H9 (cell line): ENCODE measurements at regions not wholly inside any gene's neighbourhood (a gene's known extent, or its start where the extent isn't known, plus 50 kb on each side); places are given as distances from the start of the nearest gene placed in this dataset.

Experiments
- DNase-seq: peaks from one replicate; pipeline ENCODE4 v3.0.0-alpha.2; 2017
- H2AFZ ChIP-seq: one replicate; pipeline ENCODE4 v1.6.1; 2013; ENCODE audit warnings: mild to moderate bottlenecking, low read length, control low read depth, moderate library complexity
- H2AK5ac ChIP-seq: 2 replicates; pipeline ENCODE4 v1.6.1; 2013; ENCODE audit warnings: low read length, control low read depth, mixed read lengths; ENCODE audit not compliant: insufficient read length
- H2BK120ac ChIP-seq: one replicate; pipeline ENCODE4 v1.6.1; 2013; ENCODE audit warnings: low read depth, mild to moderate bottlenecking, low read length, control low read depth, inconsistent platforms; ENCODE audit not compliant: poor library complexity, severe bottlenecking
- H2BK12ac ChIP-seq: 2 replicates; pipeline ENCODE4 v1.6.1; 2013; ENCODE audit warnings: low read length, control low read depth, mixed read lengths, low read depth; ENCODE audit not compliant: insufficient read length
- H2BK15ac ChIP-seq: 2 replicates; pipeline ENCODE4 v1.6.1; 2013; ENCODE audit warnings: low read depth, low read length, control low read depth
- H2BK20ac ChIP-seq: one replicate; pipeline ENCODE4 v1.6.1; 2013; ENCODE audit warnings: low read depth, mild to moderate bottlenecking, low read length, control low read depth, inconsistent platforms; ENCODE audit not compliant: poor library complexity, severe bottlenecking
- H2BK5ac ChIP-seq: 2 replicates; pipeline ENCODE4 v1.6.1; 2013; ENCODE audit warnings: low read length, control low read depth, mixed read lengths; ENCODE audit not compliant: insufficient read length
- H3K14ac ChIP-seq: 2 replicates; pipeline ENCODE4 v1.6.1; 2013; ENCODE audit warnings: low read length, control low read depth; ENCODE audit not compliant: insufficient read depth
- H3K18ac ChIP-seq: 2 replicates; pipeline ENCODE4 v1.6.1; 2013; ENCODE audit warnings: low read depth, mild to moderate bottlenecking, mixed read lengths, low read length, control low read depth; ENCODE audit not compliant: insufficient read length
- H3K23ac ChIP-seq: 2 replicates; pipeline ENCODE4 v1.6.1; 2013; ENCODE audit warnings: low read length, control low read depth, mixed read lengths, low read depth; ENCODE audit not compliant: insufficient read length
- H3K23me2 ChIP-seq: 2 replicates; pipeline ENCODE4 v1.6.1; 2013; ENCODE audit warnings: low read depth, mild to moderate bottlenecking, mixed read lengths, low read length, control low read depth; ENCODE audit not compliant: insufficient read length, poor library complexity, severe bottlenecking
- H3K27ac ChIP-seq: 2 replicates; pipeline ENCODE4 v1.5.1; 2013; ENCODE audit warnings: low read length, control low read depth, mixed read lengths, low read depth; ENCODE audit not compliant: insufficient read length
- H3K27me3 ChIP-seq: 2 replicates; pipeline ENCODE4 v1.6.1; 2013; ENCODE audit warnings: low read length, control low read depth, inconsistent platforms; ENCODE audit not compliant: insufficient read depth
- H3K4ac ChIP-seq: 2 replicates; pipeline ENCODE4 v1.6.1; 2013; ENCODE audit warnings: low read depth, mild to moderate bottlenecking, control low read depth, inconsistent platforms, low read length, moderate library complexity
- H3K4me1 ChIP-seq: 2 replicates; pipeline ENCODE4 v1.6.1; 2013; ENCODE audit warnings: low read length, control low read depth, inconsistent platforms; ENCODE audit not compliant: insufficient read depth
- H3K4me2 ChIP-seq: 2 replicates; pipeline ENCODE4 v1.6.1; 2013; ENCODE audit warnings: low read length, control low read depth, mixed read lengths; ENCODE audit not compliant: insufficient read length, insufficient read depth
- H3K56ac ChIP-seq: 2 replicates; pipeline ENCODE4 v1.6.1; 2013; ENCODE audit warnings: low read depth, mild to moderate bottlenecking, mixed read lengths, low read length, control low read depth; ENCODE audit not compliant: insufficient read length
- H3K79me1 ChIP-seq: 2 replicates; pipeline ENCODE4 v1.6.1; 2013; ENCODE audit warnings: low read depth, mild to moderate bottlenecking, moderate library complexity, low read length, control low read depth, inconsistent platforms; ENCODE audit not compliant: insufficient read depth, poor library complexity, severe bottlenecking
- H3K79me2 ChIP-seq: 2 replicates; pipeline ENCODE4 v1.6.1; 2013; ENCODE audit warnings: low read length, control low read depth, inconsistent platforms; ENCODE audit not compliant: insufficient read depth
- H3K9ac ChIP-seq: 2 replicates; pipeline ENCODE4 v1.6.1; 2013; ENCODE audit warnings: low read length, control low read depth, mixed read lengths; ENCODE audit not compliant: insufficient read length; ENCODE audit errors: extremely low read depth
- H3K9me3 ChIP-seq: one replicate; pipeline ENCODE4 v1.6.1; 2013; ENCODE audit warnings: low read depth, low read length, inconsistent platforms; ENCODE audit not compliant: control insufficient read depth
- H3T11ph ChIP-seq: one replicate; pipeline ENCODE4 v1.6.1; 2013; ENCODE audit warnings: mild to moderate bottlenecking, low read length, control low read depth, inconsistent platforms
- H4K20me1 ChIP-seq: one replicate; pipeline ENCODE4 v1.6.1; 2013; ENCODE audit not compliant: control insufficient read depth, insufficient read length, insufficient read depth
- H4K5ac ChIP-seq: 2 replicates; pipeline ENCODE4 v1.6.1; 2013; ENCODE audit warnings: low read depth, mild to moderate bottlenecking, mixed read lengths, low read length, control low read depth; ENCODE audit not compliant: insufficient read length
- H4K8ac ChIP-seq: replicated peaks from 2 replicates; pipeline ENCODE4 v1.6.1; 2013; ENCODE audit warnings: low read length, control low read depth, mixed read lengths, low read depth; ENCODE audit not compliant: insufficient read length
- H4K91ac ChIP-seq: 2 replicates; pipeline ENCODE4 v1.6.1; 2013; ENCODE audit warnings: low read depth, mild to moderate bottlenecking, moderate library complexity, mixed read lengths, low read length, control low read depth; ENCODE audit not compliant: insufficient read length
- H3K27ac Mint-ChIP-seq, 3 experiments: 2 replicates in 2 of 3; 3 replicates in 1 of 3; pipeline ENCODE4 v1.8.0; 2020 to 2021; ENCODE audit warnings: mixed read lengths in 3 of 3, mild to moderate bottlenecking in 1 of 3, moderate library complexity in 1 of 3
- H3K27me3 Mint-ChIP-seq: 2 replicates; pipeline ENCODE4 v1.8.0; 2021; ENCODE audit warnings: low read depth, mild to moderate bottlenecking, moderate library complexity, mixed read lengths
- H3K36me3 Mint-ChIP-seq, 3 experiments: 2 replicates in 2 of 3; 3 replicates in 1 of 3; pipeline ENCODE4 v1.8.0; 2020 to 2021; ENCODE audit warnings: low read depth in 3 of 3, mixed read lengths in 3 of 3; ENCODE audit not compliant: insufficient read depth in 1 of 3
- H3K4me1 Mint-ChIP-seq, 2 experiments: 2 replicates each; pipeline ENCODE4 v1.8.0; 2020; ENCODE audit warnings: mixed read lengths in 2 of 2
- H3K4me3 Mint-ChIP-seq, 2 experiments: 2 replicates in 1 of 2; 3 replicates in 1 of 2; pipeline ENCODE4 v1.8.0; 2020 to 2021; ENCODE audit warnings: mild to moderate bottlenecking in 2 of 2, mixed read lengths in 2 of 2, moderate library complexity in 1 of 2
- H3K9me3 Mint-ChIP-seq, 2 experiments: 2 replicates in 1 of 2; 3 replicates in 1 of 2; pipeline ENCODE4 v1.8.0; 2020; ENCODE audit warnings: mild to moderate bottlenecking in 2 of 2, mixed read lengths in 2 of 2, moderate library complexity in 1 of 2
- CTCF ChIP-seq: fragments of 200-600 bp; sonication (generic); conservative IDR thresholded peaks from 3 replicates; pipeline ENCODE4 v1.8.0; 2021; ENCODE audit warnings: antibody characterized with exemption, mild to moderate bottlenecking
- WGBS: extraction: QIAGEN DNeasy Blood & Tissue Kit; methylation state at CpG from one replicate; pipeline ENCODE4 v1.1.7; 2013; ENCODE audit warnings: missing lambda C conversion rate, low lambda C conversion rate, mixed read lengths; ENCODE audit not compliant: insufficient read length; ENCODE audit errors: extremely low coverage; 5-methylcytosine and 5-hydroxymethylcytosine counted together

GRCh38 chr10:59433720-59434428, 71.5 kb upstream of the FAM13C start:
- peaks cover 4% of the 10 kb centered on the region in 2 experiments; a peak in 2 of 4 replicates for H3K4me1 Mint-ChIP-seq
- Histone ChIP-seq H2AFZ (no peak overlapping the region), H3K18ac (no peak overlapping the region), H3K9ac (no peak overlapping the region), H2AK5ac (no peak overlapping the region), H3K27ac (no peak overlapping the region), H2BK5ac (no peak overlapping the region), H3K56ac (no peak overlapping the region), H4K8ac (no peak overlapping the region), H4K91ac (no peak overlapping the region), H4K5ac (no peak overlapping the region), H3K4ac (no peak overlapping the region), H3K23me2 (no peaks in the 10 kb centered on the region), H2BK20ac (no peak overlapping the region), H3K9me3 (no peaks in the 10 kb centered on the region), H3K79me1 (no peaks in the 10 kb centered on the region), H4K20me1 (no peaks in the 10 kb centered on the region), H2BK120ac (no peak overlapping the region), H3K27me3 (no peaks in the 10 kb centered on the region), H3K4me2 (no peak overlapping the region), H3K4me1 (no peaks in the 10 kb centered on the region), H3K14ac (no peak overlapping the region), H3K23ac (no peak overlapping the region), H3T11ph (no peak overlapping the region), H3K79me2 (no peaks in the 10 kb centered on the region), H2BK12ac (no peak overlapping the region), H2BK15ac (no peak overlapping the region)
- DNase-seq = no peak
- no peaks in the 10 kb centered on the region for H3K36me3 Mint-ChIP-seq
- no peak overlapping the region for H3K27ac Mint-ChIP-seq
- no peaks in the 10 kb centered on the region for H3K27me3 Mint-ChIP-seq
- no peak for TF ChIP-seq CTCF
- no peak overlapping the region for H3K4me3 Mint-ChIP-seq
- no CpG with 5 or more reads among the region's 2 CpGs for WGBS
- H3K9me3 Mint-ChIP-seq = no peaks in the 10 kb centered on the region; a peak in 1 of 5 replicates
